SKM-1 treated with dmso at 0.1 percent for 144 hours (cell line): ENCODE measurements at regions not wholly inside any gene's neighbourhood (a gene's known extent, or its start where the extent isn't known, plus 50 kb on each side); places are given as distances from the start of the nearest gene placed in this dataset.

Source experiments
- DNase-seq: peaks from one replicate; lab custom pipeline; 2025; ENCODE audit not compliant: unreplicated experiment; lab: John Stamatoyannopoulos, UW

- DNase-seq = no peak
Measured at GRCh38 chr16:64184156-64184555, 937.7 kb downstream of the CDH11 start.

GRCh38 chr16:64182985-64183384 is 938.9 kb downstream of the CDH11 start:
- DNase-seq = no peak

GRCh38 chr16:64181271-64181925 is 940.5 kb downstream of the CDH11 start:
- no peak for DNase-seq

GRCh38 chr16:64180136-64180900 is 941.5 kb downstream of the CDH11 start:
- DNase-seq = no peak

GRCh38 chr16:64174327-64174726 is 947.5 kb downstream of the CDH11 start:
- no peak for DNase-seq

- DNase-seq = no peak
Measured at GRCh38 chr16:64172652-64173051, 949.2 kb downstream of the CDH11 start.

GRCh38 chr16:64172226-64172625 is 949.6 kb downstream of the CDH11 start:
- DNase-seq = no peak

GRCh38 chr16:64171632-64172031 is 950.2 kb downstream of the CDH11 start:
- no peak for DNase-seq

- no peak for DNase-seq
Measured at GRCh38 chr16:64168371-64168770, 953.5 kb downstream of the CDH11 start.

GRCh38 chr16:64167936-64168335 is 953.9 kb downstream of the CDH11 start:
- DNase-seq = no peak

GRCh38 chr16:64165368-64165767 is 956.5 kb downstream of the CDH11 start:
- no peak for DNase-seq

GRCh38 chr16:64162613-64163375 is 959.1 kb downstream of the CDH11 start:
- DNase-seq = no peak

GRCh38 chr16:64159976-64160375 is 961.9 kb downstream of the CDH11 start:
- no peak for DNase-seq

GRCh38 chr16:64158941-64159588 is 962.8 kb downstream of the CDH11 start:
- DNase-seq = no peak

GRCh38 chr16:64153718-64154117 is 968.1 kb downstream of the CDH11 start:
- no peak for DNase-seq

GRCh38 chr16:64151990-64152767 is 969.7 kb downstream of the CDH11 start:
- DNase-seq = peak; percentile 49

GRCh38 chr16:64150193-64150592 is 971.7 kb downstream of the CDH11 start:
- DNase-seq = no peak

GRCh38 chr16:64149756-64150155 is 972.1 kb downstream of the CDH11 start:
- DNase-seq = peak; percentile 64

- no peak for DNase-seq
Measured at GRCh38 chr16:64148356-64148755, 973.5 kb downstream of the CDH11 start.

GRCh38 chr16:64147941-64148340 is 973.9 kb downstream of the CDH11 start:
- DNase-seq = no peak

GRCh38 chr16:64144617-64145016 is 977.2 kb downstream of the CDH11 start:
- no peak for DNase-seq
